Keratinocyte (primary cell): ENCODE measurements at regions not wholly inside any gene's neighbourhood (a gene's known extent, or its start where the extent isn't known, plus 50 kb on each side); places are given as distances from the start of the nearest gene placed in this dataset.

Experiments
- DNase-seq: peaks from one replicate; pipeline ENCODE4 v3.0.0-alpha.2; 2011; ENCODE audit warnings: low read depth, missing footprints, low spot score
- FAIRE-seq: peaks from 2 replicates; lab custom pipeline; 2011; peaks lifted over from hg19 to GRCh38; lab: Jason Lieb, UNC
- H2AFZ ChIP-seq: 2 replicates; pipeline ENCODE4 v1.6.0; 2012; ENCODE audit warnings: low read length, control low read depth, inconsistent platforms; ENCODE audit not compliant: control insufficient read depth
- H3K27ac ChIP-seq: 2 replicates; pipeline ENCODE4 v1.5.1; 2011; ENCODE audit warnings: low read length; ENCODE audit not compliant: control insufficient read depth, insufficient read depth
- H3K27me3 ChIP-seq: 3 replicates; pipeline ENCODE4 v1.6.0; 2011; ENCODE audit warnings: low read length; ENCODE audit not compliant: control insufficient read depth, insufficient read depth; ENCODE audit errors: extremely low read depth
- H3K36me3 ChIP-seq, 2 experiments: 2 replicates in 1 of 2; 3 replicates in 1 of 2; pipeline ENCODE4 v1.5.1; 2011; ENCODE audit warnings: low read length in 2 of 2, mild to moderate bottlenecking in 1 of 2; ENCODE audit not compliant: control insufficient read depth in 2 of 2, insufficient read depth in 2 of 2; ENCODE audit errors: extremely low read depth in 1 of 2
- H3K4me1 ChIP-seq: 3 replicates; pipeline ENCODE4 v1.5.1; 2011; ENCODE audit warnings: low read length; ENCODE audit not compliant: control insufficient read depth, insufficient read depth; ENCODE audit errors: extremely low read depth
- H3K4me2 ChIP-seq: 3 replicates; pipeline ENCODE4 v1.6.0; 2011; ENCODE audit warnings: low read depth, low read length; ENCODE audit not compliant: control insufficient read depth, insufficient read depth; ENCODE audit errors: extremely low read depth
- H3K4me3 ChIP-seq, 3 experiments: fragments of 200-600 bp in 1 of 3; sonication (generic) in 1 of 3; 2 replicates in 2 of 3; 3 replicates in 1 of 3; pipeline ENCODE4 v1.5.1; 2011 to 2016; ENCODE audit warnings: low read length in 3 of 3, mild to moderate bottlenecking in 3 of 3, control low read depth in 2 of 3, inconsistent platforms in 1 of 3, low read depth in 1 of 3, mixed read lengths in 1 of 3, mixed run types in 1 of 3, moderate library complexity in 1 of 3; ENCODE audit not compliant: control insufficient read depth in 2 of 3, insufficient read depth in 2 of 3; ENCODE audit errors: extremely low read depth in 1 of 3
- H3K79me2 ChIP-seq: 2 replicates; pipeline ENCODE4 v1.6.0; 2012; ENCODE audit warnings: low read length; ENCODE audit not compliant: control insufficient read depth, insufficient read depth
- H3K9ac ChIP-seq: 3 replicates; pipeline ENCODE4 v1.6.0; 2011; ENCODE audit warnings: low read length; ENCODE audit not compliant: control insufficient read depth, insufficient read depth; ENCODE audit errors: extremely low read depth
- H3K9me1 ChIP-seq: 3 replicates; pipeline ENCODE4 v1.6.0; 2011; ENCODE audit warnings: low read length; ENCODE audit not compliant: control insufficient read depth, insufficient read depth; ENCODE audit errors: extremely low read depth
- H3K9me3 ChIP-seq: 2 replicates; pipeline ENCODE4 v1.5.1; 2012; ENCODE audit warnings: low read depth, low read length; ENCODE audit not compliant: control insufficient read depth
- H4K20me1 ChIP-seq: 3 replicates; pipeline ENCODE4 v1.6.0; 2011; ENCODE audit warnings: low read length; ENCODE audit not compliant: control insufficient read depth, insufficient read depth; ENCODE audit errors: extremely low read depth
- CTCF ChIP-seq, 3 experiments: IDR thresholded peaks in 1 of 3; conservative IDR thresholded peaks in 1 of 3; optimal IDR thresholded peaks in 1 of 3; 2 replicates in 2 of 3; 3 replicates in 1 of 3; pipeline versions ENCODE3 to v1.5.1; 2011; ENCODE audit warnings: low read length in 3 of 3, mild to moderate bottlenecking in 3 of 3, moderate library complexity in 2 of 3, control low read depth in 1 of 3, inconsistent platforms in 1 of 3; ENCODE audit not compliant: insufficient read depth in 2 of 3; ENCODE audit errors: extremely low read depth in 1 of 3
- EZH2 ChIP-seq: IDR thresholded peaks from one replicate; pipeline ENCODE4 v1.6.1; 2012; ENCODE audit warnings: inconsistent platforms, mild to moderate bottlenecking, low read length, moderate library complexity
- dilution Hi-C: fragments of 300-500 bp; cut with MboI; formaldehyde crosslinking; loops from one replicate; pipeline ENCODE4 v1.7.0; 2020; ENCODE audit warnings: low sequenced_read_pairs; ENCODE audit not compliant: extremely low pct_ligation_motif_present

GRCh38 chr20:39390186-39390585, 428.0 kb downstream of the DHX35 start:
- no peak overlapping the region for H3K9ac ChIP-seq
- DNase-seq (no peak), FAIRE-seq (no peak)
- H4K20me1 ChIP-seq, result no peaks in the 10 kb centered on the region
- no peak overlapping the region for H3K27ac ChIP-seq
- TF ChIP-seq EZH2 (no peak), CTCF (optimal IDR thresholded peaks at IDR 0.05 in 1 of 3, IDR thresholded peaks at IDR 0.05 in 1 of 3, conservative IDR thresholded peaks at IDR 0.05 in 1 of 3; ENCODE audit: extremely low read depth in 1 of 3, insufficient read depth in 2 of 3, low read length in 3 of 3) (no peak)
- H3K4me1 ChIP-seq, result no peaks in the 10 kb centered on the region
- H3K36me3 ChIP-seq, result no peaks in the 10 kb centered on the region
- no peaks in the 10 kb centered on the region for H3K79me2 ChIP-seq
- no peaks in the 10 kb centered on the region for H3K9me3 ChIP-seq
- H3K9me1 ChIP-seq, result no peaks in the 10 kb centered on the region
- H3K27me3 ChIP-seq, result no peaks in the 10 kb centered on the region
- H2AFZ ChIP-seq, result no peak overlapping the region
- H3K4me3 ChIP-seq, result no peak overlapping the region
- H3K4me2 ChIP-seq, result no peak overlapping the region
- dilution Hi-C loops, result no loop called here

- Histone ChIP-seq H3K79me2 (no peaks in the 10 kb centered on the region), H3K27me3 (no peaks in the 10 kb centered on the region), H3K4me1 (no peaks in the 10 kb centered on the region), H3K4me3 (no peak overlapping the region), H3K36me3 (no peaks in the 10 kb centered on the region), H3K9me1 (no peaks in the 10 kb centered on the region), H4K20me1 (no peaks in the 10 kb centered on the region), H3K4me2 (no peak overlapping the region), H3K27ac (no peak overlapping the region), H3K9ac (no peak overlapping the region), H2AFZ (no peak overlapping the region), H3K9me3 (no peaks in the 10 kb centered on the region)
- dilution Hi-C loops, result no loop called here
- DNase-seq (no peak), FAIRE-seq (no peak)
- TF ChIP-seq EZH2, result no peak
- no peak for TF ChIP-seq CTCF (optimal IDR thresholded peaks at IDR 0.05 in 1 of 3, IDR thresholded peaks at IDR 0.05 in 1 of 3, conservative IDR thresholded peaks at IDR 0.05 in 1 of 3; ENCODE audit: extremely low read depth in 1 of 3, insufficient read depth in 2 of 3, low read length in 3 of 3)
Measured at GRCh38 chr20:39381595-39381994, 419.5 kb downstream of the DHX35 start.
